Mammary epithelial cell (primary cell): ENCODE measurements at regions not wholly inside any gene's neighbourhood (a gene's known extent, or its start where the extent isn't known, plus 50 kb on each side); places are given as distances from the start of the nearest gene placed in this dataset.
"Not testable (repeated sequence)": the region's sequence is repeated elsewhere in the genome, so short reads cannot be mapped to it uniquely, and the experiment has no call there.

Source experiments
- EZH2 ChIP-seq: IDR thresholded peaks from 2 replicates; pipeline ENCODE4 v1.6.1; 2012; ENCODE audit warnings: low read length, inconsistent platforms, borderline replicate concordance
- TF ChIP-seq, protein P1 (sequence below), 2 donors: IDR thresholded peaks in 1 of 2; conservative IDR thresholded peaks in 1 of 2; 2 replicates each; pipeline ENCODE4 v1.5.1; 2011 to 2012; ENCODE audit warnings: inconsistent platforms in 2 of 2, low read length in 2 of 2, mild to moderate bottlenecking in 2 of 2, control low read depth in 1 of 2, low read depth in 1 of 2; ENCODE audit not compliant: insufficient read depth in 1 of 2; ENCODE audit errors: extremely low read depth in 1 of 2

GRCh38 chr16:16521239-16522002 lies 142.5 kb downstream of the NPIPA7 start:
- not testable (repeated sequence) for TF ChIP-seq EZH2
- TF ChIP-seq, protein P1, sequence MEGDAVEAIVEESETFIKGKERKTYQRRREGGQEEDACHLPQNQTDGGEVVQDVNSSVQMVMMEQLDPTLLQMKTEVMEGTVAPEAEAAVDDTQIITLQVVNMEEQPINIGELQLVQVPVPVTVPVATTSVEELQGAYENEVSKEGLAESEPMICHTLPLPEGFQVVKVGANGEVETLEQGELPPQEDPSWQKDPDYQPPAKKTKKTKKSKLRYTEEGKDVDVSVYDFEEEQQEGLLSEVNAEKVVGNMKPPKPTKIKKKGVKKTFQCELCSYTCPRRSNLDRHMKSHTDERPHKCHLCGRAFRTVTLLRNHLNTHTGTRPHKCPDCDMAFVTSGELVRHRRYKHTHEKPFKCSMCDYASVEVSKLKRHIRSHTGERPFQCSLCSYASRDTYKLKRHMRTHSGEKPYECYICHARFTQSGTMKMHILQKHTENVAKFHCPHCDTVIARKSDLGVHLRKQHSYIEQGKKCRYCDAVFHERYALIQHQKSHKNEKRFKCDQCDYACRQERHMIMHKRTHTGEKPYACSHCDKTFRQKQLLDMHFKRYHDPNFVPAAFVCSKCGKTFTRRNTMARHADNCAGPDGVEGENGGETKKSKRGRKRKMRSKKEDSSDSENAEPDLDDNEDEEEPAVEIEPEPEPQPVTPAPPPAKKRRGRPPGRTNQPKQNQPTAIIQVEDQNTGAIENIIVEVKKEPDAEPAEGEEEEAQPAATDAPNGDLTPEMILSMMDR (conservative IDR thresholded peaks at IDR 0.05 in 1 of 2, IDR thresholded peaks at IDR 0.05 in 1 of 2; ENCODE audit: extremely low read depth in 1 of 2, insufficient read depth in 1 of 2, low read depth in 1 of 2, low read length in 2 of 2): not testable (repeated sequence)
